ENCODE measurements at regions not wholly inside any gene's neighbourhood (a gene's known extent, or its start where the extent isn't known, plus 50 kb on each side); places are given as distances from the start of the nearest gene placed in this dataset.

GRCh38 chr18:54772056-54772455 is 56.2 kb upstream of the RAB27B start:
- no peak for DNase-seq

- no peak for DNase-seq
These were observed 53.9 kb upstream of the RAB27B start for GRCh38 chr18:54774423-54774822.

- no peak for DNase-seq
These were observed 53.2 kb upstream of the RAB27B start for GRCh38 chr18:54774981-54775665.

GRCh38 chr18:54775686-54776085 is 52.6 kb upstream of the RAB27B start:
- DNase-seq: no peak

GRCh38 chr18:54776282-54776977 is 51.8 kb upstream of the RAB27B start:
- peak; percentile 59 for DNase-seq

- no peak for DNase-seq
These were observed 51.0 kb upstream of the RAB27B start for GRCh38 chr18:54777118-54777791.

- no peak for DNase-seq
These were observed 50.3 kb upstream of the RAB27B start for GRCh38 chr18:54777989-54778388.

Measured in activated CD4-positive, alpha-beta T cell treated with anti-CD3 and anti-CD28 coated beads for 48 hours (primary cell).